ENCODE measurements at regions not wholly inside any gene's neighbourhood (a gene's known extent, or its start where the extent isn't known, plus 50 kb on each side); places are given as distances from the start of the nearest gene placed in this dataset.
A peak's percentile ranks its signal among the peaks of the same experiment; 100 is the strongest.

DNA sequence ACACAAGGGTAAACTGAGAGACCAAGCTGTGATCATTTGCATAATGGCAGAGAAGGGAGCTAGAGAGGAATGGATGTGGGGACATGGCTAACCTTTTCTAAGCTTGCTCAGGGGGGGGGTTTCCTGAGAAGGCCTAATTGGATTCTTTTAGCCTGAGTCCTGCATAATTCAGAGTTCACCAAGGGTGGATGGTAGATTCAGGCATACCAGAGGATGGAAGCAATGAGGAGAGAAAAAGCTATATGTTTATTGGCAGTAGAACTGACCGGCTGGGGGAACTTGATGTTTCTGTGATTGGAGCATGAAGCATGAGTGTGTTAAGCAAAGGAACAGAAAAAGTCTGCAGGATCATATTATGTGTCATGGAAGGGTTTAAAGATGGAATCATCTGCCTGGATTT, 65.9 kb upstream of the KLF12 start:
- Histone ChIP-seq H3K14ac (ENCODE audit: insufficient read length) (no peak overlapping the region), H3K56ac (replicated peaks; ENCODE audit: insufficient read length, low read depth, low read length) (no peak overlapping the region), H3K9ac (replicated peaks in 1 of 4; ENCODE audit: extremely low read depth in 1 of 4, low read depth in 3 of 4, low read length in 3 of 4) (no peak overlapping the region), H3K4me3 (ENCODE audit: extremely low read depth in 1 of 4, insufficient read depth in 2 of 4, low read depth in 3 of 4, low read length in 4 of 4) (no peak overlapping the region), H3K27ac (ENCODE audit: low read depth, low read length) (no peak overlapping the region), H2BK12ac (ENCODE audit: low read depth, low read length) (no peak overlapping the region), H3K23ac (ENCODE audit: insufficient read length) (no peak overlapping the region), H4K20me1 (replicated peaks in 1 of 2; ENCODE audit: control insufficient read depth in 1 of 2, insufficient read depth in 2 of 2, low read length in 2 of 2) (no peaks in the 10 kb centered on the region), H3K4ac (replicated peaks; ENCODE audit: insufficient read length, low read depth, low read length) (no peak overlapping the region), H4K8ac (ENCODE audit: extremely low read depth, insufficient read depth, low read length) (no peak overlapping the region), H2BK15ac (ENCODE audit: low read length) (no peak overlapping the region), H3K4me2 (ENCODE audit: insufficient read depth in 1 of 2, low read depth in 2 of 2, low read length in 2 of 2) (no peak overlapping the region), H2BK20ac (ENCODE audit: low read length) (no peak overlapping the region), H3K27me3 (replicated peaks in 1 of 4; ENCODE audit: control insufficient read depth in 3 of 4, extremely low read depth in 1 of 4, insufficient read depth in 3 of 4, low read length in 3 of 4) (no peaks in the 10 kb centered on the region), H3K79me1 (ENCODE audit: low read depth, low read length) (no peaks in the 10 kb centered on the region), H3K4me1 (replicated peaks in 1 of 4; ENCODE audit: control insufficient read depth in 3 of 4, insufficient read depth in 4 of 4, low read length in 3 of 4) (no peaks in the 10 kb centered on the region), H4K5ac (ENCODE audit: insufficient read length, low read depth, low read length) (no peak overlapping the region), H4K91ac (replicated peaks; ENCODE audit: insufficient read length, low read length) (no peak overlapping the region), H2BK5ac (ENCODE audit: low read depth, low read length) (no peak overlapping the region), H3K79me2 (ENCODE audit: control insufficient read depth in 1 of 2, insufficient read depth in 2 of 2, low read length in 2 of 2) (no peaks in the 10 kb centered on the region), H3K36me3 (ENCODE audit: control insufficient read depth in 2 of 4, insufficient read depth in 4 of 4, low read length in 3 of 4) (no peaks in the 10 kb centered on the region), H2AFZ (ENCODE audit: low read length) (0 out of 2 replicates have a peak overlapping the region, but pooled peaks have one; percentile 3), H3K9me3 (ENCODE audit: insufficient read depth in 2 of 2, low read depth in 1 of 2, low read length in 1 of 2) (peaks cover 0 to 5% of the 10 kb centered on the region in 2 experiments; a peak in 1 of 4 replicates), H2AK5ac (ENCODE audit: low read depth, low read length) (no peak overlapping the region), H3K23me2 (ENCODE audit: low read depth, low read length) (no peaks in the 10 kb centered on the region), H2BK120ac (replicated peaks; ENCODE audit: low read depth, low read length) (no peak overlapping the region), H3K18ac (ENCODE audit: extremely low read depth, low read length) (no peak overlapping the region)
- FAIRE-seq (no peak), DNase-seq (ENCODE audit: low read depth in 1 of 2, low spot score in 2 of 2) (no peak)
- TF ChIP-seq TAF1 (IDR thresholded peaks at IDR 0.05; ENCODE audit: low read depth, low read length) = no peak
- WGBS, 2 experiments (ENCODE audit: extremely low coverage in 1 of 2, insufficient coverage in 1 of 2, insufficient read length in 1 of 2, insufficient replicate concordance in 2 of 2, low coverage in 1 of 2, low lambda C conversion rate in 2 of 2, missing lambda C conversion rate in 1 of 2) = 95% methylated on average over 1 of the region's 1 CpG; no CpG with 5 or more reads in 1 of the 2 experiments
- ChIA-PET CTCF (ENCODE audit: partially characterized antibody) (no interaction called here), POLR2A (ENCODE audit: partially characterized antibody) (no interaction called here)
